ENCODE measurements at regions not wholly inside any gene's neighbourhood (a gene's known extent, or its start where the extent isn't known, plus 50 kb on each side); places are given as distances from the start of the nearest gene placed in this dataset.

DNA sequence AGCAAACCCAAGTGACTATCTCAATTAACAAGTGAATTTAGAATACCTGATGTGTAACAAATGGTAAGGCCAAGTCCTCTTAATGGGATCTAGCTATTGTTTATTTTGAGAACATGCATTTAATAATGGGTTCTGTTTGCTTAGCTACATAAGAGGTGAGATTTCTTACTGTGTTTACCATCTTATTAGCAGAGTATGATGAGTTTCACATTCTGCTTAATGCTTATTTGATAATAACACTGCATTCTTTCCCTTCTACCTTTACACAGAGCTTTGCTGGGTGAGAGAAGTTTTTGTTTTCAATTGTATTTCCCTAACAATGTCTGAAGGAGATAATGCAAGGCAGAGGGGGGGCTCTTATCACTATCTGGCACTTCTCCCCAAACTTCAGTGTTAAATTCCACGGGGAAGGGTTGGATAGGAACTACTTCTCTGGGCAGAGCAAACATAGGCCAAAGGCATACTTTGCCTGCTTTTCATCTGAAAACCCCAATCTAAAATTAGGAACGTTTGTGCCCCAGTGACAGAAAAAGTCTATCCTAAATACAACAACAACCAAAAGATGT, 129.0 kb upstream of the ATXN7L3B start:
- no peak for DNase-seq

DNA sequence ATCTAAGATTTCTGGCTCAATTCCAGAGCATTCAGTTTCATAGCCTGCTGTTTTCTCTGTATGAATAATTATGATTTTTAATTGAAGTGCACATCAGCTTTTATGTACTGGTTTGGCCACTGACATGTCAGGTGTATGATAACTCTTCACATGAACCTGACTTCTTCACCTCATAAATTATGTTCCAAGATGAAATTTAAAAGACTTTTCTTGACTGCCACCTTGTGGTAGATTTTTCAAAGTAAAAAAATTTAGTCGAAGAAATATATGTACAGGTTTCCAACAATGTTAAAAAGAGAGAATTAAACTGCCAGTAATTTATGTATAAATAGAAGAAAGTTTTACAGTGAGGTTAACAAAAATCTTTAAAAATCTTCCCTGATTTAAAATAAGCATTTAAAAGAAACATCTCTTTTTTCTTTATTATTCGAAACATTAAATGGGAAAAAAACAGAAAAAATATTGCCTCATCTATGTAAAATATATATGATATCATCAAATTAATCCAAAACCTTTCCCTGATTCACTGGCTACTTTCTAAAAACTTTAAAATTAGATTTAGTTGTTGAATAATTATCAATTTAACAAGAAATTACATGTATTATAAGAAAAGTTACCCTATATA, 124.9 kb upstream of the ATXN7L3B start:
- no peak for DNase-seq

DNA sequence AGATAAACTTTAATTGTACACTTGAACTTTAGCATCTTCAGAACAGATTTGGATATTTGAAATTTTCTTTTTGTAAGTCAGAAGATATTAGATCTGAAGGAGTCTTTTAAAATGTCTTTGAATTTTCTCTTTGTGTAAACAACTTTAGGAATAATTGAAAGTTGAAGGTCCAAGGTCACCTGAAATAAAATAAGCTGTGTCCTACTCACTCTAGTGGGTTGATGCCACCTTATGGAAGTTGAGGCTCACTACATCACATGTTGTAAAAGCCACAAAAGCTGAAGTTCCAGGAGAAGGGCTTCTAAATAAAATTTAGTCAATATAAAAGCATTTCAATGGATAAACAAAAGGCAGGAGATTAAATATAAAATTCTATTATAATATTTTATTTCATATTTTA, 122.0 kb upstream of the ATXN7L3B start:
- DNase-seq = no peak

DNA sequence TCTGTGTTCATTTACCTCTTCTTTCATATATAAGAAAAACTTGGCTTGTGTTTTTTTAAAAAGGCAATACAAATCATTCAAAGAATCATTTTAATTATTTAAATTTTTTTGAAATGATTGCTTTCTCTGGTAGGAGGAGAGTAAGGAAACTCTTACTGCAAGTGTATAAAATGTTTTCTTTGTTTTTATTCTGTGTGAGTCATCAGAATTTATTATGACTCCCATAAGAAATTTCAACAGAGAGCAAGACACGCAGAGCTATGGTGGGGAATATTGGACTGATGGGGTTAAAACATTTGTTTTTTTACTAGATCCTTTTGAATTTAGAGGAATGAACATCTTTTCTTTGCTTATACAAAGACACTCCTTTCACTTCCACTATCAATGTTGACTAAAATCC, 119.1 kb upstream of the ATXN7L3B start:
- no peak for DNase-seq

DNA sequence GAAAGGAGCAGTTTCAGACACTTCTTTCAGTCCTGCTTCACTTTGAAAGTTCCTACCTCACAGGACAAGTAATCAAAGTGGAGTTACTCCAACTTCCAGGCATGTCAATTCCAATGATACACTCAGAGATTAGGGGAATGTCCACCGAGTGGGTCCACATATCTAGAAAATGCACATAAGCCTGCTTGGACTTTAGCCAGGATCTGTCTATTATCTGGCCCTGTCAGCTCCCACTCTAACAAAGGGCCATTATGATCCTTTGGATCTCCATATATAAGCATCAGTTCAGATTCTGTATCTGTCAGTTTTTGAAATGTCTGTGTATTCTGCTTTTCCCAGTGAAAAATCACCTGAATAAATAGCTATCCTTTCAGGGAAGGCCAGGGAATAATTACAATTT, 112.9 kb upstream of the ATXN7L3B start:
- no peak for DNase-seq

DNA sequence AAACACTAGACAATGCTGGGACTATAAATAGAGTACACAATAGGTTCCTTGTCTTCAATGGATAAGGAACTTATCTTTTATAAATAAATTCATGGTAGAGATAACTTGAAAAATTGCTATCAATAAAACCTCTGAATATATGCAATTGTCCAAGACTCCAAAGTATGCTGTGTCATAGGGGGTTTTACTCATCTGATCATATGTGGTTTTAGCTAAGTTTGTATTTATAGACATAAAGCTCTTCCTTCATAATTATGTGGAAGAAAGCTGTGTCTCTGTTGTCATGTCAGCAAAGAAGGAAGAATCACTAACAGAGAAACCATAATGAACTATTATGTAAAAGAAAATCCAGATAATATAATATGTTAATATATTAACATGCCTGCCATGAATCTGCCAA, 111.5 kb upstream of the ATXN7L3B start:
- no peak for DNase-seq

DNA sequence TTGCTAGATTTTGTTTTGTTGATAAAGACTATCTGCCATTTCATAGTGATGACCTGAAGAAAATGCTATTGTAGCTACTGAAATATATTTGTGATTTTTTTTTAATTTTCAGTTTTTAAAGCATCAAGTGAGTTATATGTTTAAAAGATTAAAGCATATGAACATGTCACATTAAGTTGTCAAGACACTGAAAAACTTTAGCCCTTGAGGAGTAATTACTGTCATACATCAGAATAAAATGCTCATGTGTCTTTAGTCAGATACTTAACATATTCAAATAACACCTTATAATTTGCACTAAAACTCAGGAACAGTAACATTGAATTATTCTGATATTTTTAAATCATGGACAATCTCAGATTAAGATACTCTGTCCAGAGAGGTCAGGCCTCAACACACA, 108.1 kb upstream of the ATXN7L3B start:
- DNase-seq = no peak

DNA sequence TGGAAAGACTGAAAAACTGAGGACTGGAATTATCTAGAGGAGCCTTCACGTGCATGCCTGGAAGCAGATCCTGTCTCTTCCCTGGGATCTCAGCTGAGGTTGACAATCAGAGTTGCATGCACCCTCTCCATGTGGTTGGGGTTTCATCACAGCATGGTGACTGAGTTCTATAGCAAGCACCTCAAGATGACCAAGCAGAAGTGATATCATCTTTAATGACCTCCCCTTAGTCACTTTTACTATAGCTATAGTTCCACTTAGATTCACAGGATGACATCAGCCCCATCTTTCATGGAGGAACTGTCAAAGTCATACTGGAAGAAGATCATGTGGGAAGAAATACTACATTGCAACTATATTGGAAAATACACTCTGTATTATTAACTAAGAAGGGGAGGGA, 105.8 kb upstream of the ATXN7L3B start:
- no peak for DNase-seq

DNA sequence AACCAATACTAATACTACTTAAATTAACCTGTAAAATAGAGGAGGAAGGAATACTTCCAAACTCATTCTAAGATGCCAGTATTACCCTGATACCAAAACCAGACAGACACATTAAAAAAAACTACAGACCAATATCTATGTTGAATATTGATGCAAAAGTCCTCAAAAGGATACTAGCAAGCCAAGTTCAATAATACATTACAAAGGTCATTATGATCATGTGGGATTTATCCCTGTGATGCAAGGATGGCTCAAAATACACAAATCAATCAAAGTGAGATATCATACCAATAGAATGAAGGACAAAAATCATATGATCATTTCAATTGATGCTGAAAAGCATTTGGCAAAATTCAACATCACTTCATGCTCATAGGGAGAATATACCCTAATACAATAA, 97.2 kb upstream of the ATXN7L3B start:
- no peak for DNase-seq

DNA sequence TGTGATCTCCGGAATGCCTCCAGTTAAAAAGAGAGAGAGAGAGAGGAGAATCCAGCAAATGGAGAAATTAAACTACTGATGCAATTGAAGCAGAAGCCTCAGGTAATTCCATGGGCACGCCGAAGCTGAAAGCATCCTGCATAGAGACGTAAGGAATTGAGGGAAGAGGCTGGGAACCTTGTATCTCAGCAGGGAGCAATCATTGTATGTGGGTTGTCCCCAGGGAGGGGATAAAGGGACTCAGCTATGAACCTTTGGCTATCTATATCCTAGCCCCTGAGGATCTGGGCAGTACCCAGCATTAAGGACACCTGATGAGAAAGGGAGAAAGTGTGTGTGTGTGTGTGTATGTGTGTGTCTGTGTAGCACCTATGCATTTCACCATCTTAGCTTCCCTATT, 95.8 kb upstream of the ATXN7L3B start:
- DNase-seq = no peak

DNA sequence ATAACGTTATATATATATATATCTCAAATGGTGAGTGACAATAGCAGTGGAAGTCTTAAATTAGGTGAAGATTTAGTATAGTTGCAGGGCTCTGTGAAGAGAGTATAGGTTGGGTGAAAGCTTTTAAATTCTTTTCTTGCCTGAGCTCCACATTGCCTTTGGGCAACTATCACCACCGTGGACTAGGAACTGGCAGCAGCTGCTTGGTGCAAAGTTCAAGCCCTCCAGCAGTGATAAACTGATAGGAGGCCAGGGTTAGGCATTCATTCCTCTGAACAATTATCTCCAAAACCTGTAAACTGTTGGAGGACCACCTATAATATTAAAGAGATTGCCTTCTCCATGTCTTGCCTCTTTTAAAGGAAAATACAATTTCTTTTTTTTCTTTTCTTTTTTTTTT, 91.2 kb upstream of the ATXN7L3B start:
- DNase-seq = no peak

DNA sequence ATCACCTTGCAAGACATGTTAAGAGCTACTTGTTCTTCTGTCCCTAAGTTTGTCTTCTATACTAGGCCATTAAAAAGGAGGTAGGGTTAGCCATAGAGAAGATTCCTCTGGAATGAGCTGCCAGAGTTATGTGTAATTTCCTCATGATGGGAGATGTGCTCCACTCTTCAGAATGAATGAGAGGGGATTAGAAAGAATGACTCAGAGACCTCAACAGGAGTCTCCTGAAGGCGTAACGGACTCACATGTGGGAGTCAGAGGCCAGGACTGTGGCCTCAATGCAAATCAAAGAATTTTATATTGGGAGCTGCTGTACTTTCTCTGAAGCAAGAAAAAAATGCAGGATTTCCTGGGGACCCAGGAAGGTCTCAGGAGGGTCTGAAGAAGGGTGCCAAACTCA, 87.8 kb upstream of the ATXN7L3B start:
- DNase-seq = no peak

DNA sequence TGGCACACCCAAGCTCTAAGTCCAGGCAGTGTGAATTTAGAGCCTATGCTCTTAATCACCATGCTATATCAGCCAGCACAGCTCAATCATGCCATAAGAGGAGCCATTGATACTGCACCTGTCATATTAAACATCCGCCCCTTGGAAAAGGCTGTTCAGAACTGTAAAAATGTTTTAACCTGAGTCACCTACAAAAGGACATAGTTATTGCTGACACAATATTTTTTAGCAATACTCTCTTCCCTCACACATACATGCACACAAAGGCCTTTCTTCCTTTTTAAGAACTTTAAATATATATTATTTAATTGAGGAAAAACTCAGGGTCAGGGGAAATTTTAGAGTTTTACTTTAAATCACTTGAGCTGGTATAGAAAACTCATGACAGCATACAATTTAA, 83.5 kb upstream of the ATXN7L3B start:
- no peak for DNase-seq

DNA sequence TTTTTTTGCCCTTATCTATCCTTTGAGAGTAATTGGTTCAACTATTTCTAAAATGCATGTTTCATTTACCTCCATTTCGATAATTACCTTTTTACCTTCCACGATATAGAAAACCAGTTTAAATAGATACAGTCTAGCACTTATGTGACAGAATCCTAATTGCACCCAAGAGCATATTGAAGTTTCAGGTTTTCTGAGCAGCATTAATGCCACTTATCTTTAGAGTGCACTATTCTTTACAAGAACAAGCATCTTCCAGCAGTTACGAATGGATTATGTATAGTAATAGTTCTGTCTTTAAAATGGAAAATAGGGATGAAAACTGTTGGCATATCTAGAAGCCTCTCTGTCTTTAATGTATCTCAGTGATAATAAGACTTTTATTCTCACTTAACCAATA, 82.2 kb upstream of the ATXN7L3B start:
- no peak for DNase-seq

DNA sequence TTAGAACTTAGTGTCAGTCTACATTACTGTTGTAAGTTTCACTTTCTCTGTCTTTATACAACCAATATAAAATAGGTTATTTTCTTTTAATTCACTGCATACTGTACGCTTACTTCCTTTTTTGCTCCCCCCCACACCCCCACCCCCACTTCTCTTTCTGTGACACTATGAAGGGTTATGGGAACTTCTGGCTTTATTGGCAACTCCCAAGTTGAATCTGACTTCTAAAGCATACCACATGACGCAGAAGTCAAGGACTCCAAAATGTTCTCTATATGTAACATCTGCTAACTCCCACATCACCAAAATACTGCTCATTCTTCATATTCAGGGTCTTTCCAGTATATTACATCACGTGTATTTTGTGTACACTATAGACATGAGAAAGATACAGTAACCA, 81.2 kb upstream of the ATXN7L3B start:
- DNase-seq = no peak

DNA sequence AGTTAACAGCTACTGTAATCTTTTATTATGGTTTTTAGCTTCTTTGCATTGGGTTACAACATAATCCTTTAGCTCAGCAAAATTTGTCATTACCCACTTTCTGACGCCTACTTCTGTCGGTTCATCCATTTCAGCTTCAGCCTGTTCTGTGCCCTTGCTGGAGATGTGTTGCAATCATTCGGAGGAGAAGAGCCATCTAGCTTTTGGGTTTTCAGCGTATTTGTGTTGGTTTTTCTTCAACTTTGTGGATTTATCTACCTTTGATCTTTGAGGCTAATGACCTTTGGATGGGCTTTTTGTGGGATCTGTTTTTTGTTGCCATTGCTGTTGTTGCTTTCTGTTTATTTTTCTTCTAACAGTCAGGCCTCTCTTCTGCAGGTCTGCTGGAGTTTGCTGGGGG, 69.2 kb upstream of the ATXN7L3B start:
- no peak for DNase-seq

DNA sequence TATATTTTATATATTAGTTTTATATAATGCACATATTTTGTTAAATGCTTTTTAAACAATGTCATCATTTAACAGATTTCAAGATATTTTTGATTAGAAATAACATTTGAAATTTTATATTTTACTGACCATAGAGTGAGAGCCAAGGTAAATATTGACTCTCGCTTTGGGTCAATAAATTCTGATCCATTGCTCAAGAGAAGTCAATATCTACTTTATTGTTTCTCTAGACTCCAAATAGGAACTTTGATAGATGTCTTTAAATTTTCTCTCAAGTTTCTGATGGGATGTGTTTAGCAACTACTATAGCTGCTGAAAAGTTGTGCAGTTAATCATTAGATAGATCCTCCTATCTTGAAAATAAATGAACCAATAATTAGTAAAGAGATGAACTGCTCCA, 61.4 kb upstream of the ATXN7L3B start:
- DNase-seq = no peak

DNA sequence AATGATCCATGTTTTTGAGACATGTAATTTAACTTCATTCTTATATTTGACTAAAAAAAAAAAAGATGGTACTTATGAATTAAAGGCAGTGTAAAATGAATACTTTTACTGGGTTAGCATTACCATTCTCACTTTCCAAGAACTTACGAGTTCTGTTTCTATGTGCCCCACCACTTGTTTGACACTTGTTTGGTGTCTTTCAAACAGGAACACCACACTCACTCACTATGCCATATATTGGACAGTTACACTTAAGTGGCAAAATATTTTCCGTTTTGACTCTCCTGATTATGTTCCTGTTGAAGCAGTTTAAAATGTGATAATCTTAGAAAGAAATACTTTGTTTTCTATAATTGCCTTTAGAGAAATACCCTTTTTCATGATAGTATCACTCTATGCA, 56.6 kb upstream of the ATXN7L3B start:
- DNase-seq = no peak

DNA sequence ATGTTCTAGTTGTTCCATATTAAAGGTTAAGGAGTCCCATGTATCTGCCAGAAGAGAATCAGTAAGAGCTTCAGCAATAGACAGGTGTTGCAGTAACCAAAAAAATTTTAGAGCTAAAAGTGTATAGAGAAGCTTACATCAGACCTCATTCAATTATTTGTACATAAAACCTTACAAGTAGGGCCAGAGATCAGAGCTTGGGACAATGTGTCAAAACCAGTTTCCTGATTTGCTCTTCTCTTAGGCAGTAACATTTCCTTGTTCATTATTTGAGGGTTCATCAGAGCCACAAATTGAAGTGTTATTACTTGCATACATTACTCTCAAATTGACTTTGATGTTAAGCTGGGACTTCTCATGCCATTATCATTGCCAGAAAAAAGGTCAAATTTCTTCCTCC, 55.5 kb upstream of the ATXN7L3B start:
- no peak for DNase-seq

DNA sequence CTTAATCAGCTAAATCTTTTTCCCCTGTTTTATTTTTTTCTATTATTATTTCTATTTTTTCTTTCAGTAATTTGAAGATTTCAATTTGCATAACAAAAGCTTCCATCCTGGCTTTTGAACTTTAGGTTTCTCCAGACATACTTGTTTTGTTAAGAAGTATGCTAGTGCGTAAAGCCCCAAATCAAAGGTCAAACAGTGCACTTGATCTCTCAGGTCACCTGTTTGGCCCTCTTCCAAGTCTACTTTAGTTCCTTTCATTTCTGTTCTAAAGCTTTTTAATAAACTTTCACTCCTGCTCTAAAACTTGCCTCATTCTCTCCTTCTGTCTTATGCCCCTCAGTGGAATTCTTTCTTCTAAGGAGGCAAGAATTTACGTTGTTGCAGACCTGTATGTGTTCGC, 54.6 kb upstream of the ATXN7L3B start:
- DNase-seq = no peak

All from right hindlimb (tissue), 1 donor.